ENCODE measurements at regions not wholly inside any gene's neighbourhood (a gene's known extent, or its start where the extent isn't known, plus 50 kb on each side); places are given as distances from the start of the nearest gene placed in this dataset.

GRCh38 chr11:116229236-116229970 is 543.4 kb downstream of the BUD13 start:
- no peak for TF ChIP-seq CTCF (IDR thresholded peaks at IDR 0.05)
- ATAC-seq (peak; percentile 12), DNase-seq (no peak)
- H3K4me1 ChIP-seq = peaks cover 6 to 10% of the 10 kb centered on the region in 2 donors
- H3K36me3 ChIP-seq = no peaks in the 10 kb centered on the region
- H3K27ac ChIP-seq = no peak overlapping the region
- no peak overlapping the region for H3K4me3 ChIP-seq
- intact Hi-C loops (cut with DNase I) = no loop called here
- no peaks in the 10 kb centered on the region for H3K9me3 ChIP-seq
- no peaks in the 10 kb centered on the region for H3K27me3 ChIP-seq

DNA sequence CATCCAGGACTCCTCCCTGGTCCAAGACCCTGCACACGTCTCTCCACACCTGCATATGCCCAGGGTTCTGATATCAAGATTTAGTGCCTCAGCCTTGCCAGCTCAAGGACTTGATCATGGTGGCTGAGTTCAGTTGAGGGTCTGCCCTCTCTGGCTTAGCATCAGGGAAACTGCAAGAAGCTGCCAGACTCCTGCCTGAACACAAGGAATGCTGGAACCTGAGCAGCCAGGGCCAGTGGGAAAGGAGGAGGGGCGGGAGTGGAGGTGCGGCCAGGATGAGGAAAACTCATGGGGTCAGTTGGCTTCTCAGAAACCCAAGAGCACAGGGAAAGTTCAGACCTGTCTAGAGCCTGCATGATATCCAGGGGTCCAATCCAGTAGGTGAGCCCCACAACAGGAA is 546.1 kb downstream of the BUD13 start:
- H3K36me3 ChIP-seq = no peaks in the 10 kb centered on the region
- no peaks in the 10 kb centered on the region for H3K9me3 ChIP-seq
- no peaks in the 10 kb centered on the region for H3K27me3 ChIP-seq
- intact Hi-C loops (cut with DNase I) = no loop called here
- ATAC-seq (no peak), DNase-seq (no peak)
- no peak for TF ChIP-seq CTCF (IDR thresholded peaks at IDR 0.05)
- no peak overlapping the region for H3K27ac ChIP-seq
- H3K4me1 ChIP-seq = peaks cover 0 to 3% of the 10 kb centered on the region in 2 donors
- H3K4me3 ChIP-seq = no peak overlapping the region

DNA sequence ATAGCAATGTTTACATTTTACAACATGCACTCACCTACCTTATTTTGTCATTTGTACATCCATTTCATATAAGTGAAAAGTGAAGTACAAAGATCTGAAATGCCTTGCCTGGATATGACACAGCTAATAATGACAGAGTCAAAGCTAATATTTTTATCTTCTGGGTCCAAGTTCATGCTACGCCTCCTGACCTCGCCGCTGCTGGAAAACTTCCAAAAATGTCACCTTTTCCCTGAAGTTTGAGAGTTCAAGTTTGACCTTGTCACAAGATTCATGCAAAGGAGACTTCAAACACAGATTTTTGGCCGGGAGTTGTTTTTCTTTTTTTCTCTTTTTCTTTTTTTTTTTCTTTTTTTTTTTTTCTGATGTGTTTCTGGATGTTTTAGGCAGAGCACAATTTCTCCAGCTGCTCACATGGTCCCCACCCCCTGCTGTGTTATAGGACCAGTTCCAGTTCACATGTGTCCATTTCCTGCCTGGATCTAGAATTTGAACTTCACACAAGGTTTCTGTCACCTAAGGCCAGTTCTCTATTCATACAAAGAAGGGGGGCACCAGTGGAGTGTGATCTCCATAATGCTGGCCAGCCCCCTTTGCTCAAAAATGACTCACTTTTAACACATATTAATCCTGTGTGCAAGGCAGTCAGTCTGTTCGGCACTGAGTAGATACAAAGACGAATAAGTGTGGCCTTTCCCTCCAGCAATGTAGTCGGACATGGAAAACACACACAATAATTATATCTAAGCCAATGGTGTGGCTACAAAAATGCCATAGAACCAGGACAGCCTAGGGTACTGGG is 546.8 kb downstream of the BUD13 start:
- Histone ChIP-seq H3K36me3 (no peaks in the 10 kb centered on the region), H3K4me3 (no peak overlapping the region), H3K27ac (no peak overlapping the region), H3K9me3 (no peaks in the 10 kb centered on the region), H3K27me3 (no peaks in the 10 kb centered on the region), H3K4me1 (peaks cover 0 to 3% of the 10 kb centered on the region in 2 donors)
- no peak for ATAC-seq
- intact Hi-C loops (cut with DNase I) = no loop called here
- DNase-seq = no peak
- no peak for TF ChIP-seq CTCF (IDR thresholded peaks at IDR 0.05)

DNA sequence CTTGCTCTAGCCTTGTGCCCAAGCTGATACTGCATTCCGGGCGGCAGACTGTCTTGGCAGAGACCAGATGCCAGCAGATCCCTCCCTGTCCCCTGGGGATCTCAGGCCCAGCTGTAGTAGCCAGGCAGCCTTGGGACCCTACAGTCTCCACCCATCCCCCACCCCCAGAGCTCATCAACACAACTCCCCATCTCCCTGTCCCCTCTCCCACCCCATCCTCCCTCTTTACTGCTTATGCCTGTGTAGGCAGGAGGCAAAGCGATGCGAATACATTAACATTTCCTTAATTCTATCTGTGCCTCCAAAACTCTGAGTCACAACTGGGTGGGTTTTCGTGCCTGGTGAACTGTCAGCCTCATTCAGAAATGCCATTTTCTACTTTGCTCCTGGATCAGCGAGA is 547.6 kb downstream of the BUD13 start:
- H3K4me1 ChIP-seq = peaks cover 0 to 3% of the 10 kb centered on the region in 2 donors
- no peak overlapping the region for H3K4me3 ChIP-seq
- intact Hi-C loops (cut with DNase I) = no loop called here
- H3K27me3 ChIP-seq = no peaks in the 10 kb centered on the region
- H3K9me3 ChIP-seq = no peaks in the 10 kb centered on the region
- ATAC-seq (no peak), DNase-seq (no peak)
- TF ChIP-seq CTCF (IDR thresholded peaks at IDR 0.05) = no peak
- H3K27ac ChIP-seq = no peak overlapping the region
- no peaks in the 10 kb centered on the region for H3K36me3 ChIP-seq

GRCh38 chr11:116224889-116225200 is 547.9 kb downstream of the BUD13 start:
- Histone ChIP-seq H3K9me3 (no peaks in the 10 kb centered on the region), H3K27me3 (no peaks in the 10 kb centered on the region), H3K36me3 (no peaks in the 10 kb centered on the region), H3K4me1 (no peaks in the 10 kb centered on the region), H3K4me3 (no peak overlapping the region), H3K27ac (no peak overlapping the region)
- ATAC-seq (no peak), DNase-seq (no peak)
- intact Hi-C loops (cut with DNase I) = no loop called here
- no peak for TF ChIP-seq CTCF (IDR thresholded peaks at IDR 0.05)
